ENCODE measurements at regions not wholly inside any gene's neighbourhood (a gene's known extent, or its start where the extent isn't known, plus 50 kb on each side); places are given as distances from the start of the nearest gene placed in this dataset.
"Not testable (repeated sequence)": the region's sequence is repeated elsewhere in the genome, so short reads cannot be mapped to it uniquely, and the experiment has no call there.

GRCh38 chr4:7141151-7141834, 51.0 kb upstream of the SORCS2 start:
- no peak for DNase-seq

GRCh38 chr4:7140692-7141069, 51.7 kb upstream of the SORCS2 start:
- no peak for DNase-seq

- DNase-seq = no peak
These were observed 52.2 kb upstream of the SORCS2 start for GRCh38 chr4:7140062-7140691.

DNA sequence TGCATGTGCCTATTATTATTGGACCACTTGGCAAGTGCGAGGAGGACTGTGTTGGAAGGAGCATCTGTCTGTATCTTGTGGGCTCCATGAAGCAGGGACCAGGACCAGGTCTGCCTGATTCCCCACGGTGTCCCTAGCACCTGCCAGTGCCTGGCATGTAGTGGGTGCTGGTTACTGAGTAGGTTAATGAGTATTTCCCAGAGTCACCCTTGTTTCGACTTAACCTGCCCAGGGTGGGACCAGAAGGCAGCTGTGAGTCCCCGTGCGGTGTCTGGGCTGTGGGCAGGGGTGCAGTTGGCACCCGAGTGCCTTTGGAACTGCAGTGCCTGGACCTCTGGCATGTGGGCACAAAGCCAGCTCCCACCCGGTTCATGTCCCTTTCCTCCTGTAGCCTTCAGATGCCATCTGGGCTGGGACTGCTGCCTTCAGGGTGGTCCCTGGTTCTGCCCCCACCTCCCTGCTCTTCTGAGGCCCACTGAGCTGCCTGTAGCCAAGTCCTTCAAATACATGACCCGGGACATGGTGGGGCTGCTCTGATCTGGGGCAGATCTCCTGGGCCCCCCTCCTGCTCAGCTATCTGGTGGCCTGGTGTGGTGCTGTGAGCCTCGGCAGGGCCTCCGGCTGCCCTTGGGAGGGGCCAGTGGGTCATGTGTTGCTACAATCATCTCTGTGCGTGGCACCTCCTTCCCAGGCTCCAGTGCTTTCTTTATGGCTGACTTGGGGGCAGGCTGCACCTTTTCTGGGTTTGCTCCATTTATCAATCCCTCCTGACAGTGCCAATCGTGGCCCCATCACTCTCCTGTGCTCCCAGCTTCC, 53.0 kb upstream of the SORCS2 start:
- no peak for DNase-seq

DNA sequence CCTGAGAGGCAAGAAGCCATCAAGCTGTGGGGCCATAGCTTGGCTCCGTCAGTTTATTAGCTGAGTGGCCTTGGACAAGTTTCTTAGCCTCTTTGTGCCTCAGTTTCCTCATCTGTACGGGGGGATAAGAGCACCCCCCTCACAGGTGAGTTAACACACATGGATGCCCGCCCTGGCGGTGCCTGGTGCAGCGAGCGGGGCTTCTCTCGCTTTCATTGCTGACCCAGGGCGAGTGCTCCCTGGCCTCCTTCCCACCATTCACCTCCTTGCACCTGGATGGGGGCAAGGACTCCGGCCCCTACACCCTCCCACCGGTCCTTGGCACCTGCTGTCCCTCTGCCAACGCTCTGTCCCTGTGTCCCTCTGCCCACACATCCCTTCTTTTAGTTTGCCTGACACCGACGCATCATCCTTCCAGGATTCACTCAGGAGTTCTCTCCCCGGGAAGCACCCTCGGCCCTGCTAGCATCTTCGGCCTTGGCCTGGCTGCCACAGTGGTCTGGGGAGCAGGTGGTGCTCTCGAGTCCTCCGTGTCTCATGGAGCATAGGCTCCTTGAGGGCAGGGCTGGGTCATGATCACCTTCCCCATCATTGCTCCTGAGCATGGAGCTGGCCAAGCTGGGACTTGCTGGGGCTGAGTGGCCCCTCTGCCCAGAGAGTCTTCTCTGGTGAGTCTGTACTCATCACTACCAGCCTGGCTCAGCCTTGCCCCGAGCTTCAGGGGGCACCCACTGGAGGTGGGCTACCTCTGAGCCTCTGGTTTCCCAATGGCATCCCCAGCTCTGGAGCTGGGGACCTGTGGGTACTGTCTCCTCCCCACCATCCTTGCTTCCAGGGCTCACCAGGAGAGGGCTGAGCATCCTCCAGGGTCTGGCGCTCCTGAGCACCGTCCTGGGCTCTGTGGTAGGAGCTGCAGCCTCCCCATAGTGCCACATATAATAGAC, 53.8 kb upstream of the SORCS2 start:
- no peak for DNase-seq

DNA sequence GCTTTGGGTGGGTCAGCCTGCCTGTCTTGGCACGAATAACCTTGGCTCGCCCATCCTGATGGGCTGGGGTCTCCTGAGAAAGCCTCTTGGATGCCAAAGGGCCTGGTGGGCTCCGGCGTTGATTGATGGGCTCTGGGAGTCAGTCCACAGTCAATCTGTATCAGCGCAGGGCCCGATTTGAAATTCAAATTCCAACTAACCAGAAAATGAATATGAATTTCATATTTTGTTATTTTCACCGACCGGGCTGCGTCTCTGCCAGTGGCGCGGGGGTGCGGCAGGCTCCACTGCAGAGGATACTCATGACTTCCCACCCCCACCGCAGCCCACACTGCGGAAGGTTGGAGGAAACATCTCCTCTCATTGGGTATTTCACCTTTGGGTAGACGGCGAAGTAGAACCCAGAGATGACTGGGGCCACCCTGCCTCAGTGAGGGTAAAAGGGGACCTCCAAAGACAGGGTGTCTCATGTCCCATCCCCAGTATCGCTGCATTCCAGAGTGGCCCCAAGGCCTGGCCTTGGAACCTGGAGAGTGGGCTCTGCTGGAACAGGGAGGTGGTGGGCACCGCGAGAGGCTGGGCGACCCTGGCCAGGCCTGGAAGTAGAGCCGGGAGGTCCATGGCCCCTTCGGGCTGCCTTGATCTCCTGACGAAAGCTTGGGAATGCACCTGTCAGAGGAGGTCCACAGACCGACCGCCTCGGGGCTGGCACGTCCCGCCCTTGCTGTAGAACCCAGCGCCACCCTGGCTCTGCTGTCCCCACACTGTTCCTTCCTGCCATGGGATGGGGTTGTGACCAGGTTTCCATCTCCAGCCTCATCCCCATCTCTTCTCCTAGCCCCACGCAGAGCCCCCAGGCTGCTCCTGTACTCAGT, 54.8 kb upstream of the SORCS2 start:
- DNase-seq = no peak

GRCh38 chr4:7136351-7136750, 56.0 kb upstream of the SORCS2 start:
- no peak for DNase-seq

DNA sequence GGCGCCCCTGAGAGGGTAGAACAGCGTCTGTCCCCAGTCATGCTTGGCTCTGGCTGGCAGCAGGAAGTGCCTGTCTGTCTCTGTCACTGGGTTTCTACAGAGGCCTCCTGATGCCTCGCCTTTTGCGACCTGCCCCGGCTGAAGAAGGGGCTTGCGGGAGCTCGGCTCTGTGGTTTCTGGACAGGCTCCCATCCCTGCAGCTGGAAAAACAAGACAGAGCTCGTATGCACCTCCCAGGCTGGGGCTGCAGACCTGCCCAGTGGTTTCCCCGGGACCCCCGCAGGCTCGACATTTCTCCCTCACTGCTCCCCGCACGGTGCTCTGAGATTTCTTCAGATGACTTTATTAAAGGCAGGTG, 57.0 kb upstream of the SORCS2 start:
- DNase-seq = no peak

DNA sequence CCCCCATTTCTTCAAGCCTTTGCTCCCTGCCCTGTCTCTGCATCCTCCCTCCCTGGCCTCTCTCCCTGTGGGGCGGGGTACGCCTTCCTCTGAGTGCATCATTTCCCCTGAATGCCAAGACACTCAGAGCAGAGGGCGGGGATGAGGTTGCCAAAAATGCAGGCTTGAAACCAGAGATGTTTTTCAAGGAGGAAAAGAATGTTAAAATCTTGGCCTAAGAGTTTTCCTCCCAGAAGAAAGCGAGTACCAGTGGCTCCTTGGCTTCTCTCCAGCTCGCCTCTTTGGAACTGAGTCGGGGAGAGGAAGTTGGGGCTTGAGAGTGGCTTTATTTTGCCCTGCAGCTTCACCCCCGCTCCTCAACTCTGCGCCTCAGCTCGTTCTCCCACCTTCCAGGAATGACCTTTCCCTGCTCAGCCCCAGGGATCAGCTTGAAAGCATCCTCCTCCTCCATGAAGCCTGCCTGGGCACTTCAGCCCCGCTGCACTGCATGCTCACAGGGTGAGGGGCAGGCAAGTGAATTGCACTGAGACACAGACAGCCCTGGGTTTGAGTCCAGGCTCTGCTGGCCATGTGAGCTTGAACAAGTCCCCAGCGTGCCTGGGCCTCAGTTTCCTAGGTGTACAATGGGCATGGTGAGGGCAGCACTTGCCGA, 57.5 kb upstream of the SORCS2 start:
- no peak for DNase-seq

DNA sequence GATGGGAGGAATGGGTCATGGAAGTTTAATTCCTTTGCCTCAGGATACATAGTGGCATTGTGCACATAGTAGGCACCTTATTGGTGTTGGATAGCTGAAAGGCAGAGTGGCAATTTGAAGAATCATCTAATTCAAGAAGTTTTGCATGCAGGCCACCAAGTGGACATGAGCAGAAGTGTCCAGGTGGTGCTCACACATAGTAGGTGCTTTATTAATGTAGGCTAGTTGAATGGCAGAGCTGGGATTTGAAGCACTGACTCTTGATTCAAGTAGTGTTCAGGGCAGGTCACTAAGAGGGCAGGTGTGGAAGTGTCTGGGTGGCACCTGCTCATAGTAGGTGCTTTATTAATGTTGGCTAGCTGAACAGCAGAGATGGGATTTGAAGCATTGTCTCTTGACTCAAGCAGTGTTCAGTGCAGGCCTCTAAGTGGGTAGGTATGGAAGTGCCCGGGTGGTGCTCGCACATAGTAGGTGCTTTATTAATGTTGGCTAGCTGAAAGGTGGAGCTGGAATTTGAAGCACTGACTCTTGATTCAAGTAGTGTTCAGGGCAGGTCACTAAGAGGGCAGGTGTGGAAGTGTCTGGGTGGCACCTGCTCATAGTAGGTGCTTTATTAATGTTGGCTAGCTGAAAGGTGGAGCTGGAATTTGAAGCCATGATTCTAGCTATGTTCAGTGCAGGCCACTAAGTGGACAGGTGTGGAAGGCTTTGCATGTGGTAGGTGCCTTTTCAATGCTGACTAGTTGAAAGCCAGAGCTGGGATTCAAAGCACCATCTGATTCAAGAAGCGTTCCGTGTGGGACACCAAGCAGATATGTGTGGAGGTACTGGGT, 58.3 kb upstream of the SORCS2 start:
- DNase-seq = not testable (repeated sequence)

GRCh38 chr4:7132730-7133582, 59.4 kb upstream of the SORCS2 start:
- DNase-seq = no peak

DNA sequence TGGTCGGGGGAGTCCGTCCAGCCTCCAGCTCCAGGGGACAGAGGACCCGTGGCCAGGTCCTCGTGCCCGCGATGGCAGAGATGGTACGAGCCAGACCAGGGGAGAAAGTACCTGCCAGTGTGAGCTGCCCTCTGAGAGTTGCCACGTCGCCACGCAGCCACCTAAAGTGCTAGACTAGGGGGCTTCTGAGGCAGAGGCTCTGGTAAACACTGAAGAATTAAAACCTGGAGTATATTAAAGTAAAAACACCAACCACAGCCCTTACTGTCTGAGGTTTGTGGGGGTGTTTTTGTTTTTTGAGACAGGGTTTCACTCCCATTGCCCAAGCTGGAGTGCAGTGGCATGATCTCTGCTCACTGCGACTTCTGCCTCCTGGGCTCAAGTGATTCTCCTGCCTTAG, 60.1 kb upstream of the SORCS2 start:
- no peak for DNase-seq

DNA sequence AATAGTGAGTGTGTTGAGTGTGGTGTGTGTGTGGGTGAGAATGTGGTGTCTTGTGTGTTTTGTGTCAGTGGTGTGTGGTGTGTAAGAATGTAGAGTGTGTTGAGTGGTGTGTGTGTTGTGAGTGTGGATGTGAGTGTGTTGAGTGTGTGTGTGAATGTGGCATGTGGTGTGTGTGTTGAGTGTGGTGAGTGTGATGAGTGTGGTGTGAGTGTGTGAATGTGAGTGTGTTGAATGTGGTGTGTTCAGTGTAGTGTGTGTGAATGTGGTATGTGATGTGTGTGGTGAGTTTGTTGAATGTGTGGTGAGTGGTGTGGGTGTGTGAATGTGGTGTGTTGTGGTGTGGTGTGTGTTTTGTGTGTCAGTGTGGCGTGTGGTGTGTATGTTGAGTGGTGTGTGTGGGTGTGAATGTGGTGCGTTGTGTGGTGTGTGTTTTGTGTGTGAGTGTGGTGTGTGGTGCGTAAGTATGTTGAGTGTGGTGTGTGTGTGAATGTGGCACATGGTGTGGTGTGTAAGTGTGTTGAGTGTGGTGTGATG, 60.8 kb upstream of the SORCS2 start:
- peak in 1 of 5 experiments; percentile 12 for DNase-seq

DNA sequence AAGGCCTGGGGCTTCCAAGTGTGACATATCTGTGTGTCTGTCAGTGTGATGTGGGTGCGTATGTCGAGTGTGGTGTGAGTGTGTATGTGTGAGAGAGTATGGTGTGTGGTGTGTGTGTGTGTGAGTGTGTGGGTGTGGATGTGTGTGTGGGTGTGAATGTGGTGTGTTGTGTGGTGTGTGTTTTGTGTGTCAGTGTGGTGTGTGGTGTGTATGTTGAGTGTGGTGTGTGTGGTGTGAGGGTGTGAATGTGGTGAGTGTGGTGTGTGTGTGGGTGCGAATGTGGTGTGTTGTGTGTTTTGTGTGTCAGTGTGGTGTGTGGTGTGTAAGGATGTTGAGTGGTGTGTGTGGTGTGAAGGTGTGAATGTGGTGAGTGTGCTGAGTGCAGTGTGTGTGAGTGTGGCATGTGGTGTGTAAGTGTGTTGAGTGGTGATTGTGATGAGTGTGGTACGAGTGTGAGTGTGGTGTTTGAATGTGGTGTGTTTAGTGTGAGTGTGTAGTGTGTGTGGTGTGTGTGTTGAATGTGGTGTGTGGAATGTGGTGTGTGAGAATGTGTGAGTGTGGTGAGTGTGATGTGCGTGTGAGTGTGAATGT, 61.6 kb upstream of the SORCS2 start:
- DNase-seq = peak in 1 of 5 experiments; percentile 16

DNA sequence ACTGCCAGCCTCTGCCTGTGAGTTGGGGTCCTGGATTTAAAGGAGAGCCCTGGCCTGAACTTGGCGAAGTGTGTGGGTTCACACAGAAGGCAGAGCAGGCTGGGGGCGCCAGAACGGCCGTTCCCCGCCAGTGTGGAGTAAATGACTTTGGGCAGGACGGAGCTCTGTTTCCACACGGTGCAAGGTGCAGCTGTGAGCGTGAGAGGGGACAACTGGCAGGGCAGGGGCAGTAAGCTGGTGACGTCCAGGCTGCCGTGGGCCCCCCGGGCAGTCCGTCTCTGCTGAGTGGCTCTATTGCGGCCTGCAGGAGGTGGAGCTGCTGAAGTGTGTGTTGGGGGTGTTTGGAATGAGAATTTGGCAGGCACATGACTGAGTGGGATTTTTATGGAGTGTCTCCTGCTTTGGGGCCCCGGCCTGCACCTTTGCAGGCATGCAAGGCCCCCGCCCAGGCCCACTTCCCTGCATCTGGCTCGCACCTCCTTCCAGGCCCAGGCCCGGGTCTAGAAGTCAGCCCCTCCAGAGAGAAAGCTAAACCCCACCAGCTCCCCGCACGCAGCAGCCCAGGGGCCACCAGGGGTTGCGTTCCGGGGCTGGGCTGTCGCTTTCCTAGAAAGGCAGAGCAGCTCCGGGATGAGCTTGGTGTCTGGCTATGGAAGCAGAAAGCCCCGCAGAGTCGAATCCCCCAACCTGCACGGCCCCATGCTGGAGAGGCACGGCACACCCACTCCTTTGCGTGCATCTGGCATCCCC, 62.2 kb upstream of the GRPEL1 start:
- DNase-seq = no peak

DNA sequence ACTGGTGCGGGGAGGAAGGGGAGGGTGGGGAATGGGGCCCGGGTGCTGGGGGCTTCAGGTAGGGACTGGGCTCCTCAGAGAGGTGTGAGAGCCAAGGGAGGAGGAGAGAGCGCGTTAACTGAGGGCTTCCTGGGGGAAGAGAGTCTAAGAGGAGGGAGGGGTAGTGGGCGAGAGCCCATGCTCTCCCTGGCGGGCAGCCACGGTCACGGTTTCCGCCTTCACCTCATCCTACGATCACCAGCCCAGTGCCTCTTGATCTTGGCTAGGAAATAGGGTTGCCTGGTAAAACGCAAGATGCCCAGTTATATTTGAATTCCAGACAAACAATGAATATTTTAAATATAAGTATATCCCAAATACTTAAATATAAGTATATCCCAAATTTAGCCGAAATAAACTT, 60.8 kb upstream of the GRPEL1 start:
- no peak for DNase-seq

DNA sequence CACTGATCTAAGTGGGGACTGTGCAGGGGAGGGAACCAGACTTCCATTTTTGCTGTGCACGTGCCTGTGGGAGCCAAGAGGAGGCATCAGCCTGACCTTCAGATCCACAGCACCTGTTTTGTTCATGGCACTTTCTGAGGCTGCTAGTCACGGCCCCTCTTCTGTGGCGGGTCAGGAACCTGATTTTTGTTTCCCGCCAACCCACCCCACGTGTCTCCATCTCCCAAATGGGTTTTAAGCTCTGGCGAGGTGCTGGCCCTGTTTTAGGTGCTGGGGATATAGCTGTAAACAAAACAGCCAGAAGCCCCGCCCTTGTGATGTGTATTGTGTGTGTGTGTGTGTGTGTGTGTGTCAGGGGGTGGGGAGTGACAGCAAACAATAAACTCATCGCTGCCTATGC, 60.4 kb upstream of the GRPEL1 start:
- DNase-seq = no peak

GRCh38 chr4:7127576-7127975, 59.7 kb upstream of the GRPEL1 start:
- no peak for DNase-seq
